ENCODE measurements at regions not wholly inside any gene's neighbourhood (a gene's known extent, or its start where the extent isn't known, plus 50 kb on each side); places are given as distances from the start of the nearest gene placed in this dataset.

GRCh38 chr9:118128313-118128712 lies 424.1 kb downstream of the TLR4 start:
- TF ChIP-seq CTCF (IDR thresholded peaks at IDR 0.05) (no peak), POLR2A (IDR thresholded peaks at IDR 0.05) (no peak)
